Mammary epithelial cell (primary cell): ENCODE measurements at regions not wholly inside any gene's neighbourhood (a gene's known extent, or its start where the extent isn't known, plus 50 kb on each side); places are given as distances from the start of the nearest gene placed in this dataset.

Experiments used
- CTCF ChIP-seq, 2 donors: IDR thresholded peaks in 1 of 2; conservative IDR thresholded peaks in 1 of 2; 2 replicates each; pipeline ENCODE4 v1.5.1; 2011 to 2012; ENCODE audit warnings: inconsistent platforms in 2 of 2, low read length in 2 of 2, mild to moderate bottlenecking in 2 of 2, control low read depth in 1 of 2, low read depth in 1 of 2; ENCODE audit not compliant: insufficient read depth in 1 of 2; ENCODE audit errors: extremely low read depth in 1 of 2
- EZH2 ChIP-seq: IDR thresholded peaks from 2 replicates; pipeline ENCODE4 v1.6.1; 2012; ENCODE audit warnings: low read length, inconsistent platforms, borderline replicate concordance

GRCh38 chr12:22971701-22972191 lies 346.8 kb downstream of the ETNK1 start:
- TF ChIP-seq CTCF (conservative IDR thresholded peaks at IDR 0.05 in 1 of 2, IDR thresholded peaks at IDR 0.05 in 1 of 2; ENCODE audit: extremely low read depth in 1 of 2, insufficient read depth in 1 of 2, low read depth in 1 of 2, low read length in 2 of 2) (no peak), EZH2 (no peak)
